ENCODE measurements at regions not wholly inside any gene's neighbourhood (a gene's known extent, or its start where the extent isn't known, plus 50 kb on each side); places are given as distances from the start of the nearest gene placed in this dataset.

- no peaks in the 10 kb centered on the region for H3K27me3 ChIP-seq (ENCODE audit: control insufficient read depth in 2 of 2, insufficient read depth in 2 of 2, low read length in 2 of 2)
- H3K79me2 ChIP-seq (ENCODE audit: control insufficient read depth, insufficient read depth, low read length), result no peaks in the 10 kb centered on the region
- intact Hi-C loops (cut with micrococcal nuclease), result no loop called here
- DNase-seq (ENCODE audit: low read depth, low spot score), result no peak
- TF ChIP-seq EZH2 (IDR thresholded peaks at IDR 0.05; ENCODE audit: borderline replicate concordance, low read depth, low read length, severe bottlenecking), result no peak
- H3K4me3 ChIP-seq (replicated peaks in 1 of 3; ENCODE audit: insufficient read depth in 1 of 3, low read depth in 1 of 3, low read length in 3 of 3), result no peak overlapping the region
- no peaks in the 10 kb centered on the region for H3K4me1 ChIP-seq (ENCODE audit: control insufficient read depth, extremely low read depth, insufficient read depth, low read length)
- H3K27ac ChIP-seq (ENCODE audit: insufficient read depth, low read depth, low read length), result no peak overlapping the region
- no peak overlapping the region for H3K9ac ChIP-seq (replicated peaks; ENCODE audit: extremely low read depth, insufficient read depth, low read length)
- POLR2A ChIA-PET, result no interaction called here
- H2AFZ ChIP-seq (ENCODE audit: low read depth, low read length), result no peak overlapping the region
- no peaks in the 10 kb centered on the region for H3K36me3 ChIP-seq (ENCODE audit: control insufficient read depth in 2 of 2, extremely low read depth in 1 of 2, insufficient read depth in 2 of 2, low read length in 2 of 2)
- no TSS peak for BruUV-seq (replicated peaks)
- no peak for FAIRE-seq
- no peaks in the 10 kb centered on the region for H4K20me1 ChIP-seq (replicated peaks; ENCODE audit: control insufficient read depth, extremely low read depth, insufficient read depth, low read length)
- no peaks in the 10 kb centered on the region for H3K9me3 ChIP-seq (replicated peaks; ENCODE audit: control insufficient read depth, insufficient read depth, low read length)
- dilution Hi-C loops (cut with MboI; ENCODE audit: extremely low pct_ligation_motif_present, low sequenced_read_pairs), result no loop called here
- CTCF ChIA-PET, result no interaction called here
- no peak overlapping the region for H3K4me2 ChIP-seq (ENCODE audit: insufficient read depth, low read length)
- H3K9me1 ChIP-seq (replicated peaks; ENCODE audit: control insufficient read depth, extremely low read depth, insufficient read depth, low read length), result no peaks in the 10 kb centered on the region
Observed at GRCh38 chr14:71483154-71483553, 449.1 kb upstream of the RGS6 start.

GRCh38 chr14:71485833-71486232 is 446.4 kb upstream of the RGS6 start:
- H3K9me1 ChIP-seq (replicated peaks; ENCODE audit: control insufficient read depth, extremely low read depth, insufficient read depth, low read length), result no peaks in the 10 kb centered on the region
- DNase-seq (ENCODE audit: low read depth, low spot score) (no peak), FAIRE-seq (no peak)
- CTCF ChIA-PET, result no interaction called here
- H3K36me3 ChIP-seq (ENCODE audit: control insufficient read depth in 2 of 2, extremely low read depth in 1 of 2, insufficient read depth in 2 of 2, low read length in 2 of 2), result no peaks in the 10 kb centered on the region
- H3K79me2 ChIP-seq (ENCODE audit: control insufficient read depth, insufficient read depth, low read length), result no peaks in the 10 kb centered on the region
- no TSS peak for BruUV-seq (replicated peaks)
- no peaks in the 10 kb centered on the region for H4K20me1 ChIP-seq (replicated peaks; ENCODE audit: control insufficient read depth, extremely low read depth, insufficient read depth, low read length)
- H2AFZ ChIP-seq (ENCODE audit: low read depth, low read length), result no peak overlapping the region
- H3K27me3 ChIP-seq (ENCODE audit: control insufficient read depth in 2 of 2, insufficient read depth in 2 of 2, low read length in 2 of 2), result no peaks in the 10 kb centered on the region
- H3K4me1 ChIP-seq (ENCODE audit: control insufficient read depth, extremely low read depth, insufficient read depth, low read length), result no peaks in the 10 kb centered on the region
- no peak overlapping the region for H3K4me2 ChIP-seq (ENCODE audit: insufficient read depth, low read length)
- H3K9ac ChIP-seq (replicated peaks; ENCODE audit: extremely low read depth, insufficient read depth, low read length), result no peak overlapping the region
- no peak overlapping the region for H3K4me3 ChIP-seq (replicated peaks in 1 of 3; ENCODE audit: insufficient read depth in 1 of 3, low read depth in 1 of 3, low read length in 3 of 3)
- no peak overlapping the region for H3K27ac ChIP-seq (ENCODE audit: insufficient read depth, low read depth, low read length)
- TF ChIP-seq EZH2 (IDR thresholded peaks at IDR 0.05; ENCODE audit: borderline replicate concordance, low read depth, low read length, severe bottlenecking), result no peak
- no peak for TF ChIP-seq CTCF (IDR thresholded peaks at IDR 0.05; ENCODE audit: extremely low read depth in 1 of 2, insufficient read depth in 1 of 2, low read depth in 1 of 2, low read length in 2 of 2)
- no peak for TF ChIP-seq POLR2A (IDR thresholded peaks at IDR 0.05; ENCODE audit: low read depth, low read length)
- no peak for TF ChIP-seq POLR2AphosphoS5 (IDR thresholded peaks at IDR 0.05; ENCODE audit: insufficient read depth, low read depth, low read length)
- TF ChIP-seq GATA2 (IDR thresholded peaks at IDR 0.05; ENCODE audit: insufficient read depth, insufficient read length, low read depth, low read length), result no peak
- TF ChIP-seq MYC (IDR thresholded peaks at IDR 0.05; ENCODE audit: low read depth, low read length), result no peak
- no peak for TF ChIP-seq MAX (IDR thresholded peaks at IDR 0.05; ENCODE audit: insufficient read depth, insufficient read length)
- TF ChIP-seq FOS (IDR thresholded peaks at IDR 0.05; ENCODE audit: borderline replicate concordance, insufficient read depth, low read length), result no peak
- no peak for TF ChIP-seq JUN (IDR thresholded peaks at IDR 0.05; ENCODE audit: borderline replicate concordance, insufficient read depth, insufficient read length, low read depth)
- POLR2A ChIA-PET, result no interaction called here
- intact Hi-C loops (cut with micrococcal nuclease), result no loop called here
- no peaks in the 10 kb centered on the region for H3K9me3 ChIP-seq (replicated peaks; ENCODE audit: control insufficient read depth, insufficient read depth, low read length)
- dilution Hi-C loops (cut with MboI; ENCODE audit: extremely low pct_ligation_motif_present, low sequenced_read_pairs), result no loop called here
